AG04450 (cell line): ENCODE measurements at regions not wholly inside any gene's neighbourhood (a gene's known extent, or its start where the extent isn't known, plus 50 kb on each side); places are given as distances from the start of the nearest gene placed in this dataset.

Experiments
- CTCF ChIA-PET: fragments of 300-600, 350-600 bp; formaldehyde crosslinking; extraction: SDS; loops from one replicate; lab custom pipeline; 2022; ENCODE audit warnings: antibody characterized with exemption, inconsistent platforms; lab: Charles Lee
- POLR2A ChIA-PET: fragments of 350-600 bp; formaldehyde crosslinking; extraction: SDS; loops from one replicate; lab custom pipeline; 2021; ENCODE audit warnings: antibody characterized with exemption, inconsistent platforms; lab: Yijun Ruan, JAX
- DNase-seq: peaks from one replicate; pipeline ENCODE4 v3.0.0-alpha.2; 2011; ENCODE audit warnings: low read depth, low spot score
- H3K27ac ChIP-seq: one replicate; pipeline ENCODE4 v1.5.1; 2012; ENCODE audit warnings: low read depth, low read length, control low read depth
- H3K27me3 ChIP-seq: one replicate; pipeline ENCODE4 v1.6.0; 2012; ENCODE audit warnings: low read length; ENCODE audit not compliant: control insufficient read depth, insufficient read depth
- H3K4me3 ChIP-seq: 2 replicates; pipeline ENCODE4 v1.5.1; 2011; ENCODE audit warnings: mild to moderate bottlenecking, low read depth, low read length, control low read depth
- H3K9me3 ChIP-seq: 2 replicates; pipeline ENCODE4 v1.5.1; 2012; ENCODE audit warnings: low read length; ENCODE audit not compliant: control insufficient read depth, insufficient read depth
- CTCF ChIP-seq: IDR thresholded peaks from 2 replicates; pipeline ENCODE4 v1.5.1; 2011; ENCODE audit warnings: low read depth, low read length, control low read depth, inconsistent platforms

DNA sequence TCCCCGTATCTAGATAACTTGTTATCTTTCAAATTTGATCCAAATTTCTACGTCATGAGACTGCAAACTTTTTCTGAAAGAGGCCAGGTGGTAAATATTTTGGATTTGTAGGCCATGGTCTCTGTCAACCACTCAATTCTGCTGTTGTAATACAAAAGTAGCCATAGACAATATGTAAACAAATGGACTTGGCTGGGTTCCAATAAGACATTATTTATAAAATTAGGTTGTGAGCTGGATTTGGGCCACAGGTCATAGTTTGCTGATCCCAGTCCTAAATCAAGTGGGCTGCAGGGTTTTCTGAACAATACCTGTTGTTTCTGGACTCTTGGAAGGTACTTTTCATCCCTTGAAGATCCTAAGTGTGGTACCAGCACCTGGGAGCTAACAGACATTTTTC lies 1178.0 kb downstream of the SORCS1 start:
- peaks cover 20% of the 10 kb centered on the region for H3K9me3 ChIP-seq
- no peak for TF ChIP-seq CTCF
- H3K4me3 ChIP-seq = no peak overlapping the region
- H3K27ac ChIP-seq = no peak overlapping the region
- CTCF ChIA-PET = no interaction called here
- H3K27me3 ChIP-seq = no peaks in the 10 kb centered on the region
- no peak for DNase-seq
- POLR2A ChIA-PET = no interaction called here

DNA sequence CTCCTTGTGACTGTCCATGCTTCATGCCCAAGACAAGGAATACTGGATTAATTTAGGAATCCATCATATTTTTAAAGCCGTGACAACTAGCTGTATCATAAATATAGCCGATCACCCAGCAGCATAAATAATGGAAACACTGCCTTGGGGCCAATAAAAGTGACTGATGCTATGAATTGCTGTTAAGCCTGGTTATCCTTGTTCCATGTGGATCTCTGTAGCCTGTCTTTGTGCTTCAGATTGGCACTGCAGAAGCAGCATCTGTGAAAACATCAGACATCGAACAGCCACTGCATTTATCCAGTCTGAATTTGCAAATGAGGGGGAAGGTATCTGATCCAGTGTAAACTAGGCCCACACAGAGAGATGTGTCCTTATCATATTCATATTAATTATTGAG lies 1181.8 kb downstream of the SORCS1 start:
- Histone ChIP-seq H3K4me3 (no peak overlapping the region), H3K9me3 (peaks cover 4% of the 10 kb centered on the region; the same call in 1 of the 2 replicates), H3K27ac (no peak overlapping the region), H3K27me3 (no peaks in the 10 kb centered on the region)
- POLR2A ChIA-PET = no interaction called here
- CTCF ChIA-PET = no interaction called here
- no peak for TF ChIP-seq CTCF
- no peak for DNase-seq

GRCh38 chr10:105981679-105982078 lies 1182.8 kb downstream of the SORCS1 start:
- Histone ChIP-seq H3K9me3 (peaks cover 2% of the 10 kb centered on the region; the same call in 1 of the 2 replicates), H3K27ac (no peak overlapping the region), H3K27me3 (no peaks in the 10 kb centered on the region), H3K4me3 (no peak overlapping the region)
- DNase-seq = no peak
- no peak for TF ChIP-seq CTCF
- ChIA-PET CTCF (no interaction called here), POLR2A (no interaction called here)

GRCh38 chr10:105974803-105975456 lies 1189.6 kb downstream of the SORCS1 start:
- no peak for DNase-seq
- H3K27me3 ChIP-seq = no peaks in the 10 kb centered on the region
- no peak overlapping the region for H3K27ac ChIP-seq
- CTCF ChIA-PET = interaction anchor here (0.7 to 1.1 kb wide), 2 partner anchors 25 to 708 kb away, joined by 4 read pairs; no protein-coding TSS in a partner anchor
- H3K9me3 ChIP-seq = no peaks in the 10 kb centered on the region
- no peak overlapping the region for H3K4me3 ChIP-seq
- POLR2A ChIA-PET = no interaction called here
- peak; percentile 47 for TF ChIP-seq CTCF

GRCh38 chr10:105973902-105974301 lies 1190.6 kb downstream of the SORCS1 start:
- Histone ChIP-seq H3K4me3 (no peak overlapping the region), H3K9me3 (no peaks in the 10 kb centered on the region), H3K27me3 (no peaks in the 10 kb centered on the region), H3K27ac (no peak overlapping the region)
- ChIA-PET CTCF (interaction anchor here (1.1 kb wide), 2 partner anchors 20 to 709 kb away, joined by 3 to 4 read pairs; no protein-coding TSS in a partner anchor), POLR2A (no interaction called here)
- TF ChIP-seq CTCF = no peak
- no peak for DNase-seq
